Inflammatory macrophage treated with lipopolysaccharide for 1 hour (primary cell): ENCODE measurements at regions not wholly inside any gene's neighbourhood (a gene's known extent, or its start where the extent isn't known, plus 50 kb on each side); places are given as distances from the start of the nearest gene placed in this dataset.
"Not testable (repeated sequence)": the region's sequence is repeated elsewhere in the genome, so short reads cannot be mapped to it uniquely, and the experiment has no call there.

Experiments
- DNase-seq, 2 donors: peaks; one replicate each; pipeline ENCODE4 v3.0.0-alpha.2; 2020 to 2022

DNA sequence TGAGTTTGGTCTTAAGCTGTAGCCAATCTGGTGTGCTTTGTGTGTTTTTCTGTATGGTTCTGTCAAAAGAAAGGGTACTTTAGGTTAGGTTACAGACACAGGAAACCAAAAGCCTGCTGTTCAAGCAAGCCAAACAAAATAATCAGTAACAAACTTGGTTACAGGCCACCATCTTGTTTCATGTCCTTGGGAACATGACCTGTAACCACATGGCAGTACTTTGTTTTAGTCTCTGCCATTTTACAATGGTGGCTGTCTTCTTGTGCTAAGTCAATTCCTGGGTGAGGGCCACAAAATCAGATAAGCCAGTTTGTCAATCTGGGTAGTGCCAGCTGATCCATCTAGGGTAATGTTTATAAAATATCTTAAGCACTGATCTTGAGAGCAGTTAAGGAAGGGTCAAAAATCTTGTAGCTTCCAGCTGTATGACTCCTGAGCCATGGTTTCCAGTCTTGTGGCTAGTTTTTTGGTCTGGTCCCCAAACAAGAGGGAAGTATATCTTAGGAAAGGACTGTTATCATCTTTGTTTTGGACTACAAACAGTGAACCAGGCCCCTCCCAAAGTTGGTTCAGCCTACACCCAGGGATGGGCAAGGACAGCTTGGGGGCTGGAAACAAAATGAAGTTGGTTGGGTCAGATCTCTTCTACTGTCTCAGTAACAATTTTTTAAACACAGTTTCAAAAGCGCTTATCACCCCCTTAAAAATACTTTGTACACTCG, 90.0 kb downstream of the IGLL5 start:
- no peak for DNase-seq

DNA sequence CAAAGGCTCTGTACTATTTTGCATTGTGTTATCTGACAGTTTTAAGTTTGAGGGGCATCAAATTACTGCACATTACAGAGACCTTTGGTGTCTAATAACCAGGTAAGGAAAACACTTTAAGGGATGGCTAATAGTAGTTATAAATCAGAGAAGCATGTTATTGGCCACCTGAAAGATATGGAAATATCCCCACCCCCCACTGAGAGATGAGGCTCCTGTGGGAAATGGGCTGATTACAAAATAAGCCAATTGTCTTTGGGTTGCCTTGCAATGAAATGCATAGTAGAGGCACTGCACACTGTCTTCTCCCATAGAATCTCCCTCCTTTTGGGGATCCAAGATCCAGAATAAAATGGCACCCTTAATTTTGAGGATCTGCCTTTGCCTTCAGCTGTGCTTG, 91.0 kb downstream of the IGLL5 start:
- no peak for DNase-seq

DNA sequence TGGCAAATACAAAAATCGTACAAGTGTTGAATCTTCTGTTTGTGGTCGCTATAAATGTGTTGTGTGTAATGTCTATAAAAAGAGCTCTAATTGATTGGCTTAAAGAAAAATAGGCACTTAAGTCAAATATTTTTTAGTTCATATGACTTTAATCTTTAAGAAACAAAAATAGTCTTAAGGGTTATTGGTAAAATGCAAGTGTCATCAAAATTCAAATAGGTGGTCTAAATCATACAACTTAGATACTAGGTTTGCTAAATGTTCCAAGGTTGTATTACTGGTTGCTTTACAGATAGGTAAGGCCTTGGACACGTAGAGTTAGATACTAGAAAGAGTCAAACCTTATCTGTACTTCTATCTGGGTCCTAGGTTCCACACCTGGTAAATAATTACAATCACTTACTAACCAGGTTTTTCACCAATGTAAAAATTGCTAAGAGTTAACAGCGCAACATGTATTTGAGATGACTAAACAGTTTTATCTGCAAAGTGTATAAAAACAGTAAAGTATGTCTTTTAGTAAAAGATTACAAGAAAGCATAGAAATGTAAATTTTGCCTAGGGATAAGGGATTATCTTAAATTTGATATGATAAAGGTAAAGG, 91.1 kb upstream of the GNAZ start:
- DNase-seq, result no peak

DNA sequence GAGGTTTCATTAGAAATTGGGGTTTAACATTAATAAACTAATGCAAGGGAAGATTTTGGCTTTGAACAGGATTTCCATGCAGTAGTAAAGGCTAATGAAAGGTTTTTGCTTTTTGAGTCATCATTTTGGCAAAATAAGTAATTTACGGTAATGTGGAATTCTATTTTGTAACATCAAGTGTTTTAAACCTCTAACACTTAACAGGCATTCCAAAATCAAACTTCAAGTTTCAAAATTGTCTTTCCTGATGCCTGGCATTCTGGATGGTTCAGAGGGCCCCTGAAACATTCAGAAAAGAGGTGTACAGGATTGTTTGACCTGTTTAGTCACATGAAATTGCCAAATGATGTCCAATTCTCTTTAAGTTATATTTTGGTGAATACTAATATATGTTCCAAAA, 90.4 kb upstream of the GNAZ start:
- DNase-seq, result no peak

DNA sequence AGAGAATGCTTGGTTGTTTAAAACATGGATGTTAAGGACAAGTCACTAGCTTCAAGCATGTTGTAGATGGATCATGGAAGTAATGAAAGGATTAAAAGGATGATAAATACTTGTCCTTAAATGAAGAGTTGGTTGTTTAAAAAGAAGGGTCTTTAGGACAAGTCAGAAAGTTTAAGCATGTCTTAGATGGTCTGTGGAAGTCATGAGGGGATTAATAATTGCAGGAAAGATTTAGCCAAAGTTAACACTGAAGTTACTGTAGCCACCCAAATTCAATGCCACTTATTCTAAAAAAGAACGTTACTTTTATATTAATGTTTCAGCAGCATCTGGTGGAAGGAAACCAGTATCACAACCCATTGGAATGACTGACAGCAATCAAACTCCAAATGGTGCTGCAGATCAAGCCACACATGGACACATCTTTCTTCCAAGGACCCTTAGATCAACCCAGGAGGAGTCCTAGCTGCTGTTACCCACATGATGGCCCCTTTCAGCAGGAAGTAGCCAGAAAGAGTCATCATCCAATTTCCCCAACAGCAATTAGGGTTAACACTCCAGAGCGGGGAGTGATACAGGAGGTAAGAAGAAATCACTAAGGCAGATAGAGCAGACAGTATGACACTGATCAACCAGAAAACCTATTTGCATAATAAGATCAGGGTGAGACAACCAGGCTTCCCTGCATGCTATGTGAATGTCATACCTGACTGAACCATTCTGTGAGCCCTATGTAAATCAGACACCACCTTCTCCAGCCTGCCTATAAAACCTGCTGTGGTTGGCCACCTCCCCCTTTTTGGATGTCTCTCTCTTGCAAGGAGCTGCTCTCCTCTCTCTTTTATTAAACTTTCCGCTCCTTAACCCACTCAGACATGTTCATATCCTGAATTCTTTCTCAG, 88.4 kb upstream of the GNAZ start:
- no peak for DNase-seq

DNA sequence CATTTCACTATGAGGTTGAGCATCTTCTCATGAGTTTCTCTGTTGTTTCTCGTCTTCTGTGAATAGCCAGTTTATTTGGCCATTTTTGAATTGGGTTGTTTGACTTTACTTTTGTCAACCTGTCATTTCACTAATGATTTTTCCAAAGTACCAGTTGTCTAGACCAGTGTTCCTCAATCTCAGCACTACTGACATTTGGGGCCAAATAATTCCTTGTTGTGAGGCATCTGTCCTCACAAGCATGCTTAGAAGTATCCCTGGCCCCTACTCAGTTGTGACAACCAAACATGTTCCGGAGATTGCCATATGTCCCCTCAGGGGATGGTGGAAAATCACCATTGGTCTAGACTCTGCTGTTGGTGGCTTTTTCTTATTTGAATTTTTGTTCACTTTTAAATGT, 87.7 kb upstream of the GNAZ start:
- no peak for DNase-seq

DNA sequence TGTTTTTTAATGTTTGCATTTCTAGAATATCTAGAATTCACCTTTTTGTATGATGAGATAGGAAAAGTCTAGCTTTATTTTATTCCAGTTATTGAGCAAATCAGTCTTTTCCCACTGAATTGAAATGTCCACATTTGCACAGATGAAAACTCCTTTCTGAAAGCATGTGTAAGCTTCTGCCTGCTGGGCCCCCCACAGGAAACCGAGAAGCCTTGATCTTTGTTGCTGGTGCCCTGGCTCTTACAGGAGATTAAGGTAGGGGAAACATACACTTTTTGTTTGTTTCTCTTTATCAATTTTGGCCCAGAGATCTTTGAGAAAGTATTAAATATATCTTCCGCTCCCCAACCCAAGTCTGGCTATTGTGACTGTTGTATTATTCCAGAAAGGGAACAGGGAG, 87.2 kb upstream of the GNAZ start:
- DNase-seq, result no peak

DNA sequence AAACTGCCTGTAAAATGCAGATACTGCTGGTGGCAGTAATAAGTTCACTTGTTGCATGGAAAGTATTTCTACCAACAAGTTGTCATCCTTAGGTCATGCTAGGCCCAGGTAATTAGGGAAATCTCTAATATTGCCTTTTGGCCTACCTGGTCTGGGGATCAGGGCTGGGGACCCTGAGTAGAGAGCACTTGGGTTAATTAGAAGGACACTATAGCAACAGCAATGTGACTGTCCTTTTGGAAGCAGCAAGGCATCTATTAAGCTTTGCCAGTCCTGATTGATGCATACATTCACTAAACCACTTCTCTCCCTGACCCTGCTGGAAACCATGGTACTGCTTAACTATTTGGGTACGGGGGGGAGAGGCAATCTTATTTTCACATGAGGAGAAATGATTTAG, 86.5 kb upstream of the GNAZ start:
- DNase-seq, result no peak

DNA sequence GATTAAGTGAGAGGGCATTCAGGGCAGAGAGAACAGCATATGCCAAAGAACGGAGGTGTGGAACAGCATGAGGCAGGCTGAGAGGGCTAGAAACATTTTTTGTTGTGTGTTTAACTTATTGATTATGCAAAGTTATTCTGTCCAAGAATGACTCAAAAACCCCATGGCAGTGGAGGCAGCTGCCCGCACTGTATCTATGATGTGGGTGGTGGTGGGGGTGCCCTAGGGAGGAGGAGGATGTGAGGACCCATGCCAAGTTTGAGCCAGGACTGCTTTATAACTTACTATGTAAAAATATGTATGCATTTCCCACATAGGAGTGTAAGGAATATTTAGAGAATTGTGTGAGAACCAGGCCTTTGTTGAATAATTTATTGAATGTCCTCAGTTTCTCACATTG, 85.4 kb upstream of the GNAZ start:
- DNase-seq, result no peak

DNA sequence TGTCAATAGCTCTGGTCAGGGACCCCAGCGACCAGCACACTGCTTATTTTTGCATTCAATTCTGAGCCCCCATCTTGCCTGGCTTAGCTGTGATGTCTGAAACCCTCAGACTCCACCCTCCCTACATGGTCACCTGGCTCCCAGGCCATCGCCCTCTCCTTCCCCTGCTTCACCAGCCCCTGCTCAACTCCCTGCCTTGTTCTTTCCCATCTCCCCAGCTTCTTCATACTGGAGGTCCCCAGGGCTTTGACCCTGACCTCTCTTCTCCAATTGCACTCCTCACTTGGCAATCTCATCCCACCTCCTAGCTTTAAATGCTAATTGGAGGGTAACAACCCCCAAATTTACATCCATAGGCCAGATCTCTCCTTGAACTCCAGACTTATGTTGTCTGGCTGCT, 84.3 kb upstream of the GNAZ start:
- DNase-seq, result no peak

DNA sequence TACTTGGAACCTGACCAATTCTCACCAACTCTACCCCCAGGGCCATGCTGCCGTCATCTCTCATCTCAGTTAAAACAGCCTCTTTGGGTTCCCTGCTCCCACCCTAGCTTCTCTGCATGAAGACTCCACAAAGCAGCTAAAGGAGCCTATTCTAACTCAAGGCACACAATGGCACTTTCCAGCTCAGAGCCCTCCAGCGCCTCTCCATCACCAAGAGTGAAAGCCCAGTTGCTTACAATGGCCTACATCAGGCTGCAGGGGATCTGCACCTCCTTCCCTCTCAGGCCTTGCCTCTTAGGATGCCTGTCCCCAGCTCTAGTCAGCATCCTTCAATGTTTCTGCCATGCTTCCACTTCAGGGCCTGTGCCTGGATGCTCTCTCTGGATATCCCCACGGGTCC, 83.7 kb upstream of the GNAZ start:
- DNase-seq, result no peak

DNA sequence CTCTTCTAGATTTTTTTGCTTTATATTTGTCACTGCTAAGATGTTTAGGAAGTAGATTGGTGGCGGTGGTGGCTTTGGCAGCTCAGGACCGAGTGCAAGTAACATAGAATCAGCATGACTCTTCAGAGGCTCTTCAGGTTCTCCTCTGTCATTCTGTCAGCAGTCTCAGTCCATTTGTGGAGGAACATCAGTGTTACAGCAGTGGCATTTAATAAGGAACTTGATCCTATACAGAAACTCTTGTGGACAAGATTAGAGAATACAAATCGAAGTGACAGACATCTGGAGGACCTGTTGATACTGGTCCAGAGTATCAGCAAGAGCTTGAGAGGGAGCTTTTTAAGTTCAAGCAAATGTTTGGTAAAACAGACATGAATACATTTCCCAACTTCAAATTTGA, 82.2 kb upstream of the GNAZ start:
- DNase-seq, result no peak

DNA sequence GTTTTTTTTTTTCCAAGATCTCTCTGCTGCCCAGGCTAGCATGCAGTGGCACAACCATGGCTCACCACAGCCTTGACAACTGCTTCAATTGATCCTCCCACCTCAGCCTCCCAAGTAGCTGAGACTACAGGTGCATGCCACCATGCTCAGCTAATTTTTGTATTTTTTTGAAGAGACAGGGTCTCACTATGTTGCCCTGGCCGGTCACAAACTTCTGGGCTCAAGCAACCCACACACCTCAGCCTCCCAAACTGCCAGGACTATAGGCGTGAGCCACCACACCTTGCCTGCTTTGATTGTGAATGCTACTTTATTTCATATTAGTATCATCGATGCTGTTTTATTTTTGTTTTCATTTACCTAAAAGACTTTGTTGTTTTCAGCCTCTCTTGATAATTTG, 81.5 kb upstream of the GNAZ start:
- DNase-seq, result no peak

DNA sequence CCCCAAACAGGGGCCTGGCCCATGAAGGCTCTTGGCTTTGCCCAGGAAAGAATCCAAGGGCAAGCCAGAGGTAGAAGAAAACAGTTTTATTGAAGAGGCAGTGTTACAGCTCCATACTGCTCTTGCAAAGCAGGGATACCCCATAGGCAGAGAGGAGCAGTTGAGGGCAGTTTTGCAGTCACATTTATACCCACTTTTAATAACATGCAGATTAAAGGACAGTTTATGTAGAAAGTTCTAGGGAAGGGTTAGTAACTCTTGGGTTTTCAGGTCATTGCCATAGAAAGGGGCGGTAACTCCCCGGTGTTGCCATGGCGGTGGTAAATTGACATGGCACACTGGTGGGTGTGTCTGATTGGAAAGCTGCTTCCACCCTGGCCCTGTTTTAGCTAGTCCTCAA, 80.5 kb upstream of the GNAZ start:
- no peak for DNase-seq

DNA sequence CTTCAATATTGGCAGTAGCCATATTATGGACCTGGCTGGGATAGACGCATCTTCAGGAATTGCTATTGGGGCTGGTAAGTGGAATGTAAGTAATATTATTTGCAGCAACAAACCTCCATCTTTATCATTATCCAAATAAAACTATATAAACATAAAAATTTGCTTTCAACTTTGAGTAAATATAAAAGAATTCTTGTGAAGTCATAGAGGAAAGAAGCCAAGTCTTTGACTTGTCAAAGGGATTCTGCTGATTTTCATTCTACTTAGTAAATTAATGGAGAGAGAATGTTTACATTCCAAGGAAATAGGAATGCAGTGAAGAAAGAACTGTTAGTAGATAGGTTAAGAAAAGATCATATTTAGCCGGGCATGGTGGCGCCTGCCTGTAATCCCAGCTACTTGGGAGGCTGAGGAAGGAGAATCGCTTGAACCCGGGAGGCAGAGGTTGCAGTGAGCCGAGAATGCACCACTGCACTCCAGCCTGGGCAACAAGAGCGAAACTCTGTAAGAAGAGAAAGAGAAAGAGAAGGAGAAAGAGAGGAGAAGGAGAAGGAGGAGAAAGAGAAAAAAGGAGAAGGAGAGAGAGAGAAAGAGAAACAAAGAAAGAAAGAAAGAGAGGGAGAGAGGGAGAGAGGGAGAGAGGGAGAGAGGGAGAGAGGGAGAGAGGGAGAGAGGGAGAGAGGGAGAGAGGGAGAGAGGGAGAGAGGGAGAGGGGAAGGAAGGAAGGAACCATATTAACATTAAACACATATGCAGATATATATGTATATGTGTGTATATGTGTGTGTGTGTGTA, 79.4 kb upstream of the GNAZ start:
- not testable (repeated sequence) for DNase-seq

DNA sequence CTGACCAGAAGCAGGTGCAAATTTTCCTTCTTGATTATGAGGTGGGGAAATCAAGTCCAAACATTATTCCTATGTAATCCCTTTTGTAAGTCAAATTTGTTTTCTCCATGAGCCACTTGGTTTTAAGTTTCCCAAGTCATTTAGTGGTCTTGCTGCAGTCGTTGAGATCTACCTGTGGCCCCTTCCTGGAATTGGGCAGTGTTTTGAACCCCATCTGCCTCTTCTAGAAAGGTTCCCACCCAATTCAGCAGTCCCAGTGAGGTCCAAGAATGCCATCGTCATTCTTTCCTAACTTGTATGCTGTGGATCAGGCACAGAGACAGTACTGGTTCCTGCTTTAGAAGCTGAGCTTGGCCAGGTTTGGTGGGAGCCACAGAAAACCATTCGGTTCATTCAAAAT, 77.8 kb upstream of the GNAZ start:
- DNase-seq, result no peak

DNA sequence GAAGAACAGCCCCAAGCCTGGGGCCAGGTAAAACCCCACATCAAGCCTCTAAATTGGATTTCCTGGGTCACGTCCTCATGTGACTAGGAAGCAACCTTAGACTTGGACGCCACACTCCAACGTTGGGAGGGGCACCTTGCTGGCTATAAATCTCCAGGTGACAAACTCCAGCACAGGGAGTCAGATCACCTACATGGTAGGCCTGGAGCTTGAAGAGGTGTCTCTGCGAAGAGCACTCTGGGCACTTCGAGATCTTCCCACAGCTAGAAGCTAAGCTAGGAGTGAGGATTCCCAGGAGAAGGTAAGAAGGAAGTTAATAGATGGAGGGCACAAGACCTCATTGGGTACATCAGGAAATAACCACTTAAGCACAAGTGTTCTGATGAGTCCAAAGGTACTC, 77.1 kb upstream of the GNAZ start:
- DNase-seq, result no peak

DNA sequence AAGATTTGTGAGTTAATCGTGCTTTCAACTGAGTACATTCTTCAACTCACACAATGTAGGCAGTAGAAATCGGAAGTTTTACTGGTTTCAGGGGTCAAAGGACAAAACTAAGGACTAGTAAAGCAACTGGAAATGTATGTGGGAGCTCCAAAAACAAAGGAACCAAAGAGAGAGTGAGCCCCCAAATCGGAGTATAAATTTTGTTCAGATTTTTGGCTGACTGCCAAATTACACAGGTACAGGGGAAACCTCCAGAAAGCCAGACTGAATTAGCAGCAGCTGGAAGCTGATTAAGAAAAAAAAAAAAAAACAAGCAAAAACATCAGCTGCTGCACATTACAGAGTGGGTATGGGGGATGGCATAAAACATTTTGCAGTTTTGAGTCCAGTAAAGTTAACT, 75.2 kb upstream of the GNAZ start:
- no peak for DNase-seq

DNA sequence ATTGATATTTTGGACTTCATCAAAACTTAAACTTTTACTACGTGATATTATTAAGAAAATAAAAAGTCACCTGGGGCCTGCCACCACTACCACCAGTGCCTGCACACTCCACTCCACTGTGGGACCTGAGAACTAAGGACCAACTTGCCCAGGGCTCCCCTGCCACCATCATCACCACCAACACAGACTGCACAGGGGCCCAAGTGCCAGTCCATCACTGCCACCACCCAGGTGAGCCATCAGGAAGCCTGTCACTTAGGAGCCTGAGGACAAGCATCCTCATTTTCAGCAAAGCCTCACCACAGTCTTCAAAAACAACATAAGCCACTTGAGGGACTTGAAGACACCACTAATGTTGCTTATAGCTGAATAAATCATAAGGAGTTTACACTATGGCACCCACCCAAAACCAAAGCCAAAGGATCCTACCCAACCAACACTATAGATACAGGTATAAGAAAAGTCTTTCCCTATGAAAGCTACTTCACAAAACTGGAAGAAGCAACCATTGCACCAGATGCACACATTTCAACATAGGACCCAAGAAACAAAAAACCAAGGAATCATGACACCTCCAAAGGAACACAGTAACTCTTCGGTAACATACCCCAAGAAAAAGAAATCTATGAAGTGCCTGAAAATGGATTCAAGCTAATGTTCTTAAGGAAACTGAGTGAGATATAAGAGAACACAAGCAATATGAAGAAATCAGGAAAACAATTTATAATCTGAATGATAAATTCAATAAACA, 73.6 kb upstream of the GNAZ start:
- DNase-seq, result no peak

DNA sequence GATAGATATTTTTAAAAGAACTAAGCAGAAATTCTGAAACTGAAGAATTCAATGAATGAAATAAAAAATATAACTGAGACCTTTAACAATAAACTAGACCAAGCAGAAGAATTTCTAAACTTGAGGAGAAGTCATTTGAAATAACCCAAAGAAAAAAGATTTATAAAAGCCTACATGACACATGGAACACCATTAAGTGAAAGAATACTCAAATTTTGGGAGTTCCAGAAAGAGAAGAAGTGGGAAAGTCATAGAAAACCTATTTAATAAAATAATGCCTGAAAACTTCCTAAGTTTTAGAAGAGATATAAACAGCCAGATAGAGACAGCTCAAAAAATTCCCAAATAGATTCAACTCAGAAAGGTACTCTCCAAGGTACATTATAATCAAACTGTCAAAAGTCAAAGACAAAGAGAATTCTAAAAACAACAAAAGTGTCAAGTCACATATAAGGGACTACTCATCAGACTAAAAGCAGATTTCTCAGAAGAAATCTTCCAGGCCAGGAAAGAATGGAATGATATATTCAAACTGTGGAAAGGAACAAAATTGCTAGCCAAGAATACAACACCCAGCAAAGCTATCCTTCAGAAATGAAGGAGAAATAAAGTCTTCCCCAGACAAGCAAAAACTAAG, 72.9 kb upstream of the GNAZ start:
- DNase-seq, result no peak

DNA sequence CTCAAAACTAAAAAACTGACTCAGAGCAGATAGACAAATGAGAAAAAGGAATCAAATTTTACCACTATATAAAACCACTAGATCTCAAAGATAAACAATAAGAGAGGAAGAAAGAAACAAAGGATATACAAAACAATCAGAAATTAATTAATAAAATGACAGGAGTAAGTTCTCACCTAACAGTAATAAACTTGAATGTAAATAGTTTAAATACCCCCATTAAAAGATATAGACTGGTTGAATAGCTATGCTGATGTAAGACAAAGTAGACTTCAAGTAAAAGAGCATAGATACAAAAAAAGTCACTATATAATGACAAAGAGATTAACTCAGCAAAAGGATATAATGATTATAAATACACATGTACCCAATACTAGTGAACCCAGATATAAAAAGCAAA, 72.3 kb upstream of the GNAZ start:
- no peak for DNase-seq

DNA sequence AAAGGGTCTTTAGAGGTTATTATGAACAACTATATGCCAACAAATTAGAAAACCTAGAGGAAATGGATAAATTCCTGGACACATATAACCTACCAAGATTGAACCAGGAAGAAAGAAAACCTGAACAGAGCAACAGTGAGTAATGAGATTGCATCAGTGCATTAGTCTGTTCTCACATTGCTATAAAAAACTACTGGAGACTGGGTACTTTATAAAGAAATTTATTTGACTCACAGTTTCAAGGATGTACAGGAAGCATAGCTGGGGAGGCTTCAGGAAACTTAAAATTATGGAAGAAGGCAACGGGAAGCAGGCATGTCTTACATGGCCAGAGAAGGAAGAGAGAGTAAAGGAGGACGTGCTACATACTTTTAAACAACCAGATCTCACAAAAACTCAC, 70.8 kb upstream of the GNAZ start:
- DNase-seq, result peak; percentile 29 to 55
